Tibial nerve (tissue), 4 donors: ENCODE measurements at regions not wholly inside any gene's neighbourhood (a gene's known extent, or its start where the extent isn't known, plus 50 kb on each side); places are given as distances from the start of the nearest gene placed in this dataset.

Experiments used
- CTCF ChIP-seq, 5 experiments: fragments of 200-600 bp in 3 of 5; fragments of 450-650 bp in 2 of 5; sonication (generic) in 3 of 5; IDR thresholded peaks; one replicate each; pipeline ENCODE4 v1.5.1; 2016 to 2019; ENCODE audit warnings: antibody characterized with exemption in 5 of 5, mild to moderate bottlenecking in 3 of 5, moderate library complexity in 2 of 5
- EP300 ChIP-seq, 2 donors: sonication (generic); formaldehyde crosslinking; IDR thresholded peaks; one replicate each; pipeline ENCODE4 v1.6.1; 2017; ENCODE audit warnings: antibody characterized with exemption in 2 of 2, mild to moderate bottlenecking in 1 of 2
- POLR2A ChIP-seq, 2 donors: fragments of 450-650 bp; IDR thresholded peaks; one replicate each; pipeline ENCODE4 v1.6.1; 2017; ENCODE audit warnings: antibody characterized with exemption in 2 of 2, mild to moderate bottlenecking in 2 of 2, moderate library complexity in 2 of 2

GRCh38 chr5:43997647-43998272 is 391.5 kb downstream of the FGF10 start:
- TF ChIP-seq CTCF (IDR thresholded peaks at IDR 0.05) (no peak), POLR2A (IDR thresholded peaks at IDR 0.05) (no peak), EP300 (IDR thresholded peaks at IDR 0.05) (no peak)
